GM18861 (cell line): ENCODE measurements at regions not wholly inside any gene's neighbourhood (a gene's known extent, or its start where the extent isn't known, plus 50 kb on each side); places are given as distances from the start of the nearest gene placed in this dataset.
"Not testable (repeated sequence)": the region's sequence is repeated elsewhere in the genome, so short reads cannot be mapped to it uniquely, and the experiment has no call there.

Experiments
- ATAC-seq: cut with Tn5 transposase; IDR thresholded peaks from one replicate; pipeline ENCODE4 v1.9.1; 2021; ENCODE audit not compliant: unreplicated experiment

- ATAC-seq = no peak
These were observed 138.2 kb upstream of the TMEM229A start for GRCh38 chr7:124171068-124171467.

GRCh38 chr7:124168616-124169015, 135.7 kb upstream of the TMEM229A start:
- no peak for ATAC-seq

- ATAC-seq = no peak
These were observed 129.8 kb upstream of the TMEM229A start for GRCh38 chr7:124162667-124163066.

- ATAC-seq = peak; percentile 65
These were observed 122.7 kb upstream of the TMEM229A start for GRCh38 chr7:124155432-124156022.

- ATAC-seq = peak; percentile 67
These were observed 120.2 kb upstream of the TMEM229A start for GRCh38 chr7:124152859-124153692.

GRCh38 chr7:124137664-124138063, 104.8 kb upstream of the TMEM229A start:
- ATAC-seq = no peak

GRCh38 chr7:124124201-124124600, 91.3 kb upstream of the TMEM229A start:
- no peak for ATAC-seq

- no peak for ATAC-seq
These were observed 88.0 kb upstream of the TMEM229A start for GRCh38 chr7:124120911-124121310.

- no peak for ATAC-seq
These were observed 80.2 kb upstream of the TMEM229A start for GRCh38 chr7:124113045-124113444.

GRCh38 chr7:124106575-124106974, 73.7 kb upstream of the TMEM229A start:
- ATAC-seq = no peak

- no peak for ATAC-seq
These were observed 68.4 kb upstream of the TMEM229A start for GRCh38 chr7:124101173-124101768.

GRCh38 chr7:124100190-124100589, 67.3 kb upstream of the TMEM229A start:
- ATAC-seq = no peak

GRCh38 chr7:124099585-124099984, 66.7 kb upstream of the TMEM229A start:
- not testable (repeated sequence) for ATAC-seq

GRCh38 chr7:124089621-124090020, 56.8 kb upstream of the TMEM229A start:
- ATAC-seq = no peak

GRCh38 chr7:124088590-124088989, 55.7 kb upstream of the TMEM229A start:
- no peak for ATAC-seq

- no peak for ATAC-seq
These were observed 54.0 kb upstream of the TMEM229A start for GRCh38 chr7:124086843-124087242.

GRCh38 chr7:124085179-124085578, 52.3 kb upstream of the TMEM229A start:
- ATAC-seq = no peak

- no peak for ATAC-seq
These were observed 51.2 kb upstream of the TMEM229A start for GRCh38 chr7:124084024-124084423.
